Subcutaneous abdominal adipose tissue (tissue), 5 donors: ENCODE measurements at regions not wholly inside any gene's neighbourhood (a gene's known extent, or its start where the extent isn't known, plus 50 kb on each side); places are given as distances from the start of the nearest gene placed in this dataset.
A peak's percentile ranks its signal among the peaks of the same experiment; 100 is the strongest.

ENCODE experiments used
- H3K27ac ChIP-seq: one replicate; pipeline ENCODE4 v1.7.0; 2013; ENCODE audit warnings: low read depth, mild to moderate bottlenecking, inconsistent platforms, low read length, moderate library complexity
- H3K27me3 ChIP-seq, 5 donors: one replicate each; pipeline ENCODE4 v1.7.0; 2013; ENCODE audit warnings: low read length in 5 of 5, inconsistent platforms in 1 of 5; ENCODE audit not compliant: control insufficient read depth in 5 of 5, insufficient read depth in 4 of 5
- H3K36me3 ChIP-seq, 5 donors: one replicate each; pipeline ENCODE4 v1.7.0; 2013; ENCODE audit warnings: low read length in 5 of 5; ENCODE audit not compliant: control insufficient read depth in 5 of 5, insufficient read depth in 5 of 5
- H3K4me1 ChIP-seq, 5 donors: one replicate each; pipeline ENCODE4 v1.7.0; 2013; ENCODE audit warnings: low read length in 5 of 5, mild to moderate bottlenecking in 3 of 5, moderate library complexity in 1 of 5; ENCODE audit not compliant: control insufficient read depth in 5 of 5, insufficient read depth in 5 of 5
- H3K4me3 ChIP-seq, 5 donors: one replicate each; pipeline ENCODE4 v1.7.0; 2013; ENCODE audit warnings: low read length in 5 of 5, low read depth in 1 of 5
- H3K9ac ChIP-seq, 5 donors: one replicate each; pipeline ENCODE4 v1.7.0; 2013; ENCODE audit warnings: low read length in 5 of 5, mild to moderate bottlenecking in 4 of 5, moderate library complexity in 3 of 5
- H3K9me3 ChIP-seq, 5 donors: one replicate each; pipeline ENCODE4 v1.7.0; 2013; ENCODE audit warnings: low read length in 5 of 5; ENCODE audit not compliant: control insufficient read depth in 5 of 5
- donor health status: healthy.
- donor health status: healthy.
- donor health status: healthy.
- donor health status: healthy.
- donor health status: healthy.

DNA sequence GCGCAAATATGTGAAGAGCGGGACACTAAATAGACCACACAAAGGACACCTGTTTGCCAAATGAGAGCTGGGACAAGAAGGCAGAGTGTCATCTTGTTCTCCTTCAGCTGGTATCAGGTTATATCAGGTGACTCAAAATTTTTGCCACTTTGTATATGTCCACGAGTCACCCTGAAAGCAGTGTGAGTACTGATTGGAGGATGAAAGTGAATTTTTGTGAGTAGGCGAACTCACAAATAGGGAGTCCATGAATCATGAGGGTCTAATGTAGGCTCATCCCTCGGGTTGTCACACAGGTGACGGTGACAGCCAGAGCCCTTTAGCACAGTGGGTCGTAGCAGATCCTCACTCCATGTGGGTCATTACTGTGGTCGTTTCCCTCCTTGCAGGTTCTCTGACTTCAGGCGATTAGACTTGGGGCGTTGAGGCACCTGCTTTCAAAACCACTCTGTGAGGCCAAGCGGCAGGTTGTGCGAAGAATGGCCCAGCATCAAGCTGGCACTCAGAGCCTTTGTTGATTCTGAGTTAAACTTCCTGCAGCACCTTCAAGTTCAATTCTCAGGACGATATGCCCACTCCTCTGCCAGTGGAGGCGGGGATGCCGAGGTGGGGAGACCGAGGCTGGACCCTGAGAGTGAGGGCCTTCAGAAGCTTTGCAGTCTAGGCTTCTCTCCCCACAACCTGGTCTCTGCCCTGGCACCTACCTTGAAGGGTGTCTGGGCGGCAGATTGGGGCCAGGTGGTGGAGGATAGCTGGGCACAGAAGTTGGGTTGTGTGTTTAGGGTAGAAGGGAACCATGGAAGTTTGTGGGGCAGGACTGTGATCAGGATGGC, 173.8 kb downstream of the SMAD6 start:
- H3K27ac ChIP-seq: no peak overlapping the region

DNA sequence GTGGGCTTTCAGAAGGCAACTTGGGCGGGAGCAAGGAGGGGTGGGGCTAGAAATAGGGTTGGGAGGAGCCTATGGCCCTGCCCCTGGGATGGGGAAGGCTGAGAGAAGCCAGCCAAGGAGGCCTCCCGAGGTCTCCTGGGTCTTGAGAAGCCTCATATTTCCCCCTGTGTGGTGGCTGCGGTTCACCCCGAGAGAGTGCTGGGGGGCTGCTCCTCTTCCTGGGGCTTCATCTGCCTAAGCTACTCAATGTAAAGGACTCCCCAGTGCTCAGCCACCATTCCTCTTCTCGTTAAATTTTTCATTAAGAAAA, 174.3 kb downstream of the SMAD6 start:
- Histone ChIP-seq H3K9ac (no peak overlapping the region), H3K27me3 (no peaks in the 10 kb centered on the region), H3K36me3 (no peaks in the 10 kb centered on the region), H3K4me1 (peaks cover 11 to 55% (median 45%) of the 10 kb centered on the region in 5 donors), H3K9me3 (no peaks in the 10 kb centered on the region), H3K4me3 (no peak overlapping the region), H3K27ac (no peak overlapping the region)

More for the DNA sequence above, 173.8 kb downstream of the SMAD6 start:
- Histone ChIP-seq H3K9me3 (no peaks in the 10 kb centered on the region), H3K36me3 (no peaks in the 10 kb centered on the region), H3K9ac (no peak overlapping the region), H3K27me3 (no peaks in the 10 kb centered on the region), H3K4me3 (no peak overlapping the region), H3K4me1 (peaks cover 11 to 50% (median 40%) of the 10 kb centered on the region in 5 donors)

DNA sequence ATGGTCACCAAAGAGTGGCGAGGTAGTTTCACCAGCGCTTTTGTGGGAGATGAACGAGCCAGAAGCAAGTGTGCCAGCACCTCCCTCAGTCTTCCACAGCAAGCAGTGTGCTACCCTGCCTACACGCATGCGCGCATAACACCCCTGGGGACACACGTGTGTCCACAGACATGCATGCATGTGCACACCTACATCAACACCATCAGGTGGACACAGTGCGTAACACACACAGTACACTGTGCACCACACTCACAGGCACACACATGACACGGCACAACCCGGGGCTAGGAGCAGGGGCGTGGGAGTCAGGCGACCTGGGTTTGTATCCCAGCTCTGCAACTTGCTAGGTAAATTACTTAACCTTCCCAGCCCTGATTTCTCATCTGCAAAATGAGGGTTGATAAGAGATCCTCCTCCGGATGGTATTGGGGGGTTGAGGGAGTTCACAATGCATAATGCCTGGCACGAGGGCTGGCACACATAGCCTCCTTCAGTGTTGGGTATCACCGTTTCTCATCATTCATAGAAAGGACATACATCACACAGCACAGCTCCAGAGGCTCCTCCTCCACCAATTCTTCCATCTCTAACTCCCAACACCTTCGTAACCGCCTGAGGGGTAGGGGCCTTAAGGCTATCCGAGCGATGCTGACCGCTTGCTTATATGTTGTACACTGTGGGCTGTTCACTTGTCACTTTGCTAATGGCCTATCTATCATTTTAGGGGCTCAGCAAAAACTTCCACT, 174.9 kb downstream of the SMAD6 start:
- Histone ChIP-seq H3K9ac (no peak overlapping the region), H3K36me3 (no peaks in the 10 kb centered on the region), H3K9me3 (no peaks in the 10 kb centered on the region), H3K4me1 (peaks cover 11 to 61% (median 50%) of the 10 kb centered on the region in 5 donors), H3K27ac (peak overlapping the region; percentile 59), H3K27me3 (no peaks in the 10 kb centered on the region), H3K4me3 (no peak overlapping the region)

DNA sequence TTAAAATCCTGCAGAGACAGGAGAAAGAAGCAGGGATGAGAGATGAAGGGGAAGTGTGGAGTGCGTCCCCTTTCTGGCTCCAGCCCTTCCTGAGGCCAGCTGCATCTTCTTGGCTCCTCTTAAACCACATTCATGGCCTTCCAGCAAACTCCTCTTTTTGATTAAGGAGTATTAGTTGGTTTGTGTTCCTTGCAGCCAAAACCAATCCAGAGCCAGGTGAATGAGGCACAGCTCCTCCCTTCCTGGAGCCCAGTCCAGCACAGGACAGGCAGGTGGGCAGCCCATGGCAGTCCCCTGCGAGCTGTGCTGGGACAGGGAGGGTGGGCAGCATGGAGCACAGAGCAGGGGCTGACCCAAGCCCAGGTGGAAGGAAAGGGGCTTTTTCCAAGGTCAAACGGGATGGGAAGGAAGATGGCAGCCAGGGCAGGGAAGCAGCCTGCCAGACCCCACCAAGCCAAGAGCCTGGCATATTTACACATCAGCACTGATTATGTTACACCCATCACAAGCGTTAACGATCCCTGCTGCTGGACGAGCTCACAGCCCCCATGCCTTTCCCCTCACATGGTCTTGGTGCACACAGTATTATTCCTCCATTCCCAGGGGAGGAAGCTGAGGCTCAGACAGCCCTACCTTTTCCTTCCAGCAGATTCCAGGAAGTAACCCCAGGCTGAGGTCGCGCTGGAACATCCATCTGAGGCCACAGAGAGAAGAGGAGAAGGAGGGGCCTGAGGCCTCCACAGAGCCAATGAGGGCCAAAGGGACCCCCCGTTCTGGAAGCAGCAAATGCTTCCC, 175.6 kb downstream of the SMAD6 start:
- H3K36me3 ChIP-seq: no peaks in the 10 kb centered on the region
- peaks cover 19 to 68% (median 58%) of the 10 kb centered on the region in 5 donors for H3K4me1 ChIP-seq
- no peak overlapping the region for H3K4me3 ChIP-seq
- no peaks in the 10 kb centered on the region for H3K27me3 ChIP-seq
- H3K27ac ChIP-seq: peak overlapping the region; percentile 59
- no peaks in the 10 kb centered on the region for H3K9me3 ChIP-seq
- no peak overlapping the region for H3K9ac ChIP-seq

DNA sequence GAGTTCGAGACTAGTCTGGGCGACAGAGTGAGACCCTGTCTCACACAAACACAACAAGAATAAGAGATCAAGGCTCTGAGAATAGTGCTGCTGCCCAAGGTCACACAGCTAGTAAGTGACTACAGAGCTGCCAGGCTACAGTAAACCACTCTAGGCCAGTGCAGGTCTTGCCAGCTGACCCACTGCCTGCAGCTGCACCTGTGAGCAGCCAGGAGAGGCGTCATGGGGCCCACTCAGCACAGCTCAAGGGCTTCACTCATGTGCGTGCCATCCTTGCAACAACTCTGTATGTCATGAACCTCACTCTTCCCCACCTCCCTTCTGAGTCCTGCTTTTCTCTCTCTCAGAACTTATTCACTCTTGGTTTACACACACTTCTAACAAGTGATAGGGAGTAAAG, 176.7 kb downstream of the SMAD6 start:
- H3K9ac ChIP-seq: peak overlapping the region in 1 of 5 donors; percentile 7
- no peak overlapping the region for H3K4me3 ChIP-seq
- peaks cover 0 to 3% (median 0%) of the 10 kb centered on the region in 5 donors for H3K27me3 ChIP-seq
- H3K4me1 ChIP-seq: peaks cover 24 to 78% (median 67%) of the 10 kb centered on the region in 5 donors
- no peaks in the 10 kb centered on the region for H3K9me3 ChIP-seq
- peak overlapping the region; percentile 54 for H3K27ac ChIP-seq
- H3K36me3 ChIP-seq: no peaks in the 10 kb centered on the region

DNA sequence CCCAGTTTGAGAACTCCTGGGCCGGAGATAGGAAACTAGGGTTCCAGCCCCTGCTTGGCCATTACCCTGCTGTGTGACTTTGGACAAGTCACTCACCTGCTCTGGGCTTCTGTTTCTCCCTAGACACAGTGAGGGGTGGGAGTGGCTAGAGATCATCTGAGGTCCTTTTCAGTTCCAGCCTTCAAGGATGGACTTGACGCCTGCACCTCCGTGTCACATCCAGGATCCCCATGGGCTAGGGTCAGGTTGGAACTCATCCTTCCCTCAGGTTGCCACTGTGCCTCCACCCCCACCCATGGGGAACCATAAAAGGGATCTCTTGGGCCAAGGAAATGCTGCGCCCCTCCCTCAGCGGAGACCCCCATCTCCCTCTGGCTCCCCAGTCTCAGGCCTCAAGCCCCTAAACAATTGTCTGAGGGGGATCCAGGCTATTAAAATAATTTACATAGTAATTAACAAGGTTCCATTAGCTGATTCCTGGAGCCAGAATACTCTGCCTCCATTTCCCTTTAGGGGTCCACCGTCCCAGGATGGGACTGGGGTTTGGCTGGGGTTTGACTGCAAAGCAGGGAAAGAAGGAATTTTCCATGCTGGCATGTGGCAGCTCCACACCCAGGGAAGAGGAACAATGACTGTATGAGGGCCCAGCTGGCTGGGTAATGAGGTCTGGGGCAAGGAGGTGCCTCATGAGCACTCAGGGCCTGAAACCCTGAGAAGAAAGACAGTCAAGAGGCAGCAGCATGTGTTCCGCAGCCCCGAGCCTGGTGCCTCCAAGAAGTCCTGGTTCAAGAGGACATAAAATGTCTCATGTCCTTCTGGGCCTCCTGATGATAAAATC, 177.7 kb downstream of the SMAD6 start:
- Histone ChIP-seq H3K4me1 (peaks cover 24 to 88% (median 75%) of the 10 kb centered on the region in 5 donors), H3K27ac (peak overlapping the region; percentile 54), H3K9me3 (no peaks in the 10 kb centered on the region), H3K36me3 (no peaks in the 10 kb centered on the region), H3K4me3 (no peak overlapping the region), H3K9ac (no peak overlapping the region), H3K27me3 (peaks cover 0 to 3% (median 0%) of the 10 kb centered on the region in 5 donors)

DNA sequence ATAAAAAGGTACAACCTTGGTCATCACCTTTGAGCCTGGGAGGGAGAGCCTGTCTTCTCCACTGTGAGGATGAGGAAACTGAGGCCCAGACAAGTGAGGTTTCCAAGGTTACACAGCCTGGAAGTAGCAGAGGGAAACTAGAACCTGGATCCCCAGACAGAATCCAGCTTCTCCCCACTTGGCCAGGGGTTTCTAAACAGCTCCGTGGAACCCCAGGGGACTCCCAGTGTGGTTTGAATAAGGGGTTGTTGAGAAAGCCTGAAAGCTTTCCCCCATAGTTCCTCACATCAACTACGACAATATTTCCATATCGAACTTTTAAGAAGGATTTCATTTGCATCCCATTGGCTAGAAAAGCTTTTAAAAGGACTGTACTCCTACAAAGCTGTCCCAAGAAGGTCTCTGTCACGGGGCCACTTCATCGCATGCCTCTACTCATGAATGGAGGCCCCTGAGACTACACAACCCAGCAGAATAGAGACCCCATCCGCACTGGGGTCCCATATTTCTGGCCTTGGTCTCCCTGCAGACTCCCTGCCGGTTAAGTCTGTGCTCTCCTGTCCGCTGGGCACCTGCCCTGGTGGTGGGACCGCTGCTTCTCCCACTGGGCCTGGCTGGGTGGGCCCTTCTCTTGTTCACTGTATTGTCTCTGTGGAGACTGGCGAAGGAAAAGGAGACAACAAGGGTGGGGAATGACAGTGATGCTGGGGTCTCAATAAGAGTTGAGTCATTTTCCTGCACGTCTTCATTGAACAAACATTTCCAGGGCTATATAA, 178.5 kb downstream of the SMAD6 start:
- peaks cover 24 to 96% (median 75%) of the 10 kb centered on the region in 5 donors for H3K4me1 ChIP-seq
- H3K4me3 ChIP-seq: no peak overlapping the region
- H3K27me3 ChIP-seq: peaks cover 0 to 3% (median 0%) of the 10 kb centered on the region in 5 donors
- peak overlapping the region; percentile 54 for H3K27ac ChIP-seq
- no peaks in the 10 kb centered on the region for H3K36me3 ChIP-seq
- no peaks in the 10 kb centered on the region for H3K9me3 ChIP-seq
- H3K9ac ChIP-seq: no peak overlapping the region

DNA sequence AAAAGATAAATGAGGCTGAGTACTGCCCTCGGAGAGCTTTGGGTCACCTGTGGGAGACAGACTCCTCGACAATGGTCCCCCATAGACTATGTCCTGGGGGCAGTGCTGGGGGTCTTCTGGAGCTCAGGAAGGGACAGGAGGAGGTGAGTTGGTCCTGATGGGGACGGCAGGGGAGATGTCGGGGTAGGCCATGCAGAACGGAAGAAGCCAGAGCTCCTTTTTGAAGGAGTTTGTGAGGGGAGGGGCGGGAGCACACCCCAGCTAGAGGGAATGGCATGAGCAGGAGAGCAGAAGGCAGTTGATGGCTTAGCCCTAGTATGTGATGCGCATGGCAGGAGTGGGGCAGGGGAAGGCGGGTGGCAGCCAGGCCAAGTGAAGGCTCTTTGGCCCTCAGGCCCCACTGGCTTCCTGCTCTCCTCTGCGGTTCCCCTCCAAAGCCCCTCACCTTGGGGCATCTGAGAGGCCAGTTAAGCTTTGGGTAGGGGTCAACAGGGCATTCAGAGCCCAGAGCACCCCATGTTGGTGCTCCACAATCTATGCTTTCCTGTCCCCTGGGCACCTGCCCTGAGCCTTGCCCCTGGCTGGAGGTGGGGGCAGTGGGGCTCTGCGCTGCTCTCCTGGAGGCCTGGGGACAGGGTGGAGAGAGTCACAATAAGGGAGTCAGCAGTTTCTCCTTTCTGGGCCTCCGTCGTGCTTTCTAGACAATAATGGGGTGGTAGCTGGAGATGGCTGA, 179.3 kb downstream of the SMAD6 start:
- Histone ChIP-seq H3K9ac (peak overlapping the region in 1 of 5 donors; percentile 7), H3K27ac (peak overlapping the region; percentile 78), H3K27me3 (peaks cover 0 to 3% (median 0%) of the 10 kb centered on the region in 5 donors), H3K36me3 (no peaks in the 10 kb centered on the region), H3K4me1 (peaks cover 24 to 99% (median 75%) of the 10 kb centered on the region in 5 donors), H3K4me3 (no peak overlapping the region), H3K9me3 (no peaks in the 10 kb centered on the region)
